ENCODE measurements at regions not wholly inside any gene's neighbourhood (a gene's known extent, or its start where the extent isn't known, plus 50 kb on each side); places are given as distances from the start of the nearest gene placed in this dataset.

- TF ChIP-seq EZH2 (IDR thresholded peaks at IDR 0.05; ENCODE audit: borderline replicate concordance, control insufficient read depth, low read depth, low read length) = no peak
- TF ChIP-seq TCF7 (IDR thresholded peaks at IDR 0.05; ENCODE audit: borderline replicate concordance) = no peak
- no peak for TF ChIP-seq BCL3 (IDR thresholded peaks at IDR 0.05; ENCODE audit: borderline replicate concordance, insufficient read depth, low read depth, low read length, poor library complexity, severe bottlenecking)
- TF ChIP-seq RAD51 (IDR thresholded peaks at IDR 0.05) = no peak
- no peak for TF ChIP-seq POLR2A (IDR thresholded peaks at IDR 0.05; ENCODE audit: low read depth, low read length)
- no peak for TF ChIP-seq IRF3 (IDR thresholded peaks at IDR 0.05)
- no peak for TF ChIP-seq CTCF (IDR thresholded peaks at IDR 0.05 in 2 of 3, conservative IDR thresholded peaks at IDR 0.05 in 1 of 3; ENCODE audit: control insufficient read depth in 2 of 3, extremely low read depth in 1 of 3, insufficient read depth in 1 of 3, low read depth in 3 of 3, low read length in 3 of 3)
- TF ChIP-seq NR2C2 (IDR thresholded peaks at IDR 0.05; ENCODE audit: borderline replicate concordance, control insufficient read depth, insufficient read length, low read depth) = no peak
- no peak for TF ChIP-seq USF1 (IDR thresholded peaks at IDR 0.05; ENCODE audit: borderline replicate concordance, extremely low read length, insufficient read depth, low read depth, low read length)
- TF ChIP-seq SIN3A (IDR thresholded peaks at IDR 0.05; ENCODE audit: low read depth, low read length) = no peak
- TF ChIP-seq MEF2A (IDR thresholded peaks at IDR 0.05; ENCODE audit: insufficient read depth, low read depth, low read length) = no peak
- TF ChIP-seq MYB (IDR thresholded peaks at IDR 0.05; ENCODE audit: borderline replicate concordance, low read depth, low read length) = no peak
- TF ChIP-seq ELK1 (IDR thresholded peaks at IDR 0.05; ENCODE audit: low read depth, low read length) = no peak
Observed at GRCh38 chr9:32171339-32171738, 213.1 kb upstream of the ACO1 start.
